BJ (cell line): ENCODE measurements at regions not wholly inside any gene's neighbourhood (a gene's known extent, or its start where the extent isn't known, plus 50 kb on each side); places are given as distances from the start of the nearest gene placed in this dataset.
"Not testable (repeated sequence)": the region's sequence is repeated elsewhere in the genome, so short reads cannot be mapped to it uniquely, and the experiment has no call there.

ENCODE experiments used
- CTCF ChIA-PET: fragments of 350-600 bp; formaldehyde crosslinking; extraction: SDS; loops from one replicate; lab custom pipeline; 2021; ENCODE audit warnings: antibody characterized with exemption, inconsistent platforms; lab: Yijun Ruan, JAX
- POLR2A ChIA-PET: fragments of 300-600 bp; sonication (Branson Sonifier 250); formaldehyde crosslinking; extraction: SDS; loops from one replicate; lab custom pipeline; 2021; ENCODE audit warnings: antibody characterized with exemption; lab: Charles Lee
- DNase-seq: peaks from one replicate; pipeline ENCODE4 v3.0.0-alpha.2; 2011; ENCODE audit warnings: low read depth
- H3K27me3 ChIP-seq: 2 replicates; pipeline ENCODE4 v1.6.0; 2011; ENCODE audit warnings: low read length; ENCODE audit not compliant: control insufficient read depth, insufficient read depth
- H3K36me3 ChIP-seq: 2 replicates; pipeline ENCODE4 v1.5.1; 2011; ENCODE audit warnings: low read length; ENCODE audit not compliant: control insufficient read depth, insufficient read depth
- H3K4me3 ChIP-seq: 2 replicates; pipeline ENCODE4 v1.5.1; 2011; ENCODE audit warnings: low read depth, mild to moderate bottlenecking, control low read depth, low read length
- CTCF ChIP-seq: IDR thresholded peaks from 2 replicates; pipeline ENCODE4 v1.5.1; 2011; ENCODE audit warnings: low read depth, mild to moderate bottlenecking, control low read depth, inconsistent platforms, low read length, moderate library complexity; ENCODE audit not compliant: insufficient read depth

DNA sequence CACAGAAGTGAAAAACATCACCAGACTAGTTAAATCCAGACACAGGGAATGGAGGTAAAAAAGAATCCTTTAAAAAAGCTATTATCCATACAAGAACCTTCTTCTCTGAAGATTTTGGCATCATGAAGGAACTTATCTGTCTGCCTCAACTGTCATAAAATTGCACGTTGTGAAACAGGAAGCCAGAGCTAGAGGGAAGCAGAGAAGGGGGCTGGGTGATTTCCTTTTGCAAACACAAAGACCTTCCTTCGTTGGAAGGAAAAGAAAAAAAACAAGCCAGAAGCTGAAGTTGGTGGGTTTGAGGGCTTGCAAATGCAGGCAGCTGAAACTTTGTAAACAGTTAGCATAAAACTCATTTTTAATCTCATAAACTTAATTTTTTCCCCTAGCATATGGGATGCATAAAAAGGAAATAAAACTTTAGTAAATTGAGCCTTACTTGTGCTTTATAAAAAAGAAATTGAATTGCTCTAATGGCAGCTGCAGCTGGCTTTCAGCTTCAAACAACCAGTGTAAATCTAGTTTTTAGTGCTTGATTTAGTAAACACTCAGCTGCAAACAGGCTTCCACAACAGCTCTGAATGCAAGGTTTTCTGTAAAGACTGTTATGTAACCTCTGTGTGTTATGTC is 101.6 kb downstream of the OTUD1 start:
- no peak for DNase-seq
- Histone ChIP-seq H3K36me3 (no peaks in the 10 kb centered on the region), H3K4me3 (no peak overlapping the region), H3K27me3 (no peaks in the 10 kb centered on the region)
- ChIA-PET CTCF (interaction anchor here (0.9 to 1.9 kb wide), 2 partner anchors 10 to 231 kb away, joined by 3 to 7 read pairs; no protein-coding TSS in a partner anchor), POLR2A (no interaction called here)
- no peak for TF ChIP-seq CTCF

DNA sequence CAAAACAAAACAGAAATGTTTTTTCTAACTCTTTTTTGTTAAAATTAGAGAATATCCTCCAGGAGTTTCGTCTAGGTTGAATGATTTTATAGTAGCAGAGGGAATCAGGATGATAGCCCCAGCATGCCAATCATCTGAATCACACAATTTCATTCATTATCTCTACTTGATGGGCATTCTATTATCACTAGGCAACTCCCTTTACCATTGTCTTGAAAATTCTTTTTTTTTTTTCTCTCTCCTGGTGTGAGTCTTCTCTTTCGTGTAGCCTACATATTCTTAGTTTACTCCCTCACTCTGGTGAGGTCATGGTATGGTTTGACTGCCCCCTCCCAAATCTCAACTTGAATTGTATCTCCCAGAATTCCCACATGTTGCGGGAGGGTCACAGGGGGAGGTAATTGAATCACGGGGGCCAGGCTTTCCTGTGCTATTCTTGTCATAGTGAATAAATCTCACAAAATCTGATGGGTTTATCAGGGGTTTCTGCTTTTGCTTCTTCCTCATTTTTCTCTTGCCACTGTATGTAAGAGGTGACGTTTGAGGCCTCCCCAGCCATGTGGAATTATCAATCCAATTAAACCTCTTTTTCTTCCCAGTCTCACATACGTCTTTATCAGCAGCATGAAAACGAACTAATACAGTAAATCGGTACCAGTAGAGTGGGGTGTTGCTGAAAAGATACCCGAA is 105.0 kb downstream of the OTUD1 start:
- no peaks in the 10 kb centered on the region for H3K36me3 ChIP-seq
- CTCF ChIA-PET: no interaction called here
- H3K27me3 ChIP-seq: no peaks in the 10 kb centered on the region
- no peak for DNase-seq
- TF ChIP-seq CTCF: no peak
- H3K4me3 ChIP-seq: no peak overlapping the region
- POLR2A ChIA-PET: no interaction called here

DNA sequence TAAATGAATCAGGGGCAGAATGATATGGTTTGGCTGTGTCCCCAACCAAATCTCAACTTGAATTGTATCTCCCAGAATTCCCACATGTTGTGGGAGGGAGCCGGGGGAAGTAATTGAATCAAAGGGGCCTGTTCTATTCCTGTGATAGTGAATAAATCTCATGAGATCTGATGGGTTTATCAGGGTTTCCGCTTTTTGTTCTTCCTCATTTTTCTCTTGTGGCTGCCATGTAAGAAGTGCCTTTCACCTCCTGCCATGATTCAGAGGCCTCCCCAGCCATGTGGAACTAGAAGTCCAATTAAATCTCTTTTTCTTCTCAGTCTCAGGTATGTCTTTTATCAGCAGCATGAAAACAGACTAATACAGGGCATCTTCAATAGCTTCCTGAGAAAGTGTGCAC is 107.0 kb downstream of the OTUD1 start:
- CTCF ChIA-PET: interaction anchor here (1.0 kb wide), 1 partner anchor 9 kb away, joined by 5 read pairs; no protein-coding TSS in a partner anchor
- H3K36me3 ChIP-seq, DNase-seq, H3K4me3 ChIP-seq, POLR2A ChIA-PET, H3K27me3 ChIP-seq: not testable (repeated sequence)

DNA sequence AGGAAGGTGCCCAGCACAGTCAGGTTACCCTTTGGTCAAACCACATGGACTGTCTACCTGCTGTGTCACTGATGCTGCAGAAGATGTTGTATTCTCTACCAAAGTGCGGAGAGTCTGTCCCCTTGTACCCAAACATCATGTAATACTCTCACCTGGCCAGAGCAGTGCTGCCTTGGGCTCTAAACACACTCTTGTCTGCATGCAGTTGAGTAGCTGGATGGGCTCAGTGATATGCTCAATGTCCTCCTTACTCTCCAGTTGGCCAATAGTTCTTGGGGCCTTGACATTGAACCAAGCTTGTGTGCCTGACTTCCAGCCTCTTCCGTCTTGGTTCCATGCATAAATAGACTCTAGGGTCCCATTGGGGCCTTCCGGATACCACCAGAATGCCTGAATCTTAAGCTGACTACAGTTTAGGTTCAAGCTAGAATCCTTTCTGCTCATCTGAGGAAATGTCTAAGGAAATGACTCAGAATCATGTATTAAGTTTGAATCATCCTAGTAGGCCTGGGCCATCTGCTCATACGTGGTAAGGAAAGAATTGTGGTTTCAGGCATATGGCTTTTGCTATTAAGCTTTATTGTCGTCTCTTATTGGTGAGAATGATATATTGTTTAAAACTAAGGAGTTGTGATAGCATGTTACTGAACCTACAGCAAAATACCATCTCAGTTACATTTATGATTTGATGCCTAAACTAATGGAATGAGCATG is 118.0 kb downstream of the OTUD1 start:
- no peak overlapping the region for H3K4me3 ChIP-seq
- H3K27me3 ChIP-seq: no peaks in the 10 kb centered on the region
- POLR2A ChIA-PET: no interaction called here
- no peak for DNase-seq
- no peak for TF ChIP-seq CTCF
- H3K36me3 ChIP-seq: no peaks in the 10 kb centered on the region
- CTCF ChIA-PET: no interaction called here

DNA sequence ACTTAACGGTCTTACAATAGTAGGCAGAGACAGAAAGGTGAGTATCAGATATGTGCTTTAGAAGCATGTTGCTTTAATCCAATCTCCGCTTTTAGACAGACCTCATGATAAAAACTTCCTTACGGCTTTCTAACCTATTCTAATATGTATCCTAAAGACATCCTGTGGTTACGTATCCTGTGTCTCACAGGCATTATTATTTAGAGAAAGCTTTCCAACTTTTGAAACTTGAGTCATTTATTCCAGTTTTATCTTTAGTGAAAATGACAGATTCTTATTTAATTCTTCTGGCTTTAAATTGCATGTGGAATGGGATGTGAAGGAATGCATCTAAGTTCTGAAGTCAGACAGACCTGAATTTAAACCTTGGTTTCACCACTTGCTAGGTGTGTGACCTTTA is 118.9 kb downstream of the OTUD1 start:
- DNase-seq: no peak
- POLR2A ChIA-PET: no interaction called here
- Histone ChIP-seq H3K4me3 (no peak overlapping the region), H3K27me3 (no peaks in the 10 kb centered on the region), H3K36me3 (no peaks in the 10 kb centered on the region)
- no peak for TF ChIP-seq CTCF
- CTCF ChIA-PET: no interaction called here
